ENCODE measurements at regions not wholly inside any gene's neighbourhood (a gene's known extent, or its start where the extent isn't known, plus 50 kb on each side); places are given as distances from the start of the nearest gene placed in this dataset.

DNA sequence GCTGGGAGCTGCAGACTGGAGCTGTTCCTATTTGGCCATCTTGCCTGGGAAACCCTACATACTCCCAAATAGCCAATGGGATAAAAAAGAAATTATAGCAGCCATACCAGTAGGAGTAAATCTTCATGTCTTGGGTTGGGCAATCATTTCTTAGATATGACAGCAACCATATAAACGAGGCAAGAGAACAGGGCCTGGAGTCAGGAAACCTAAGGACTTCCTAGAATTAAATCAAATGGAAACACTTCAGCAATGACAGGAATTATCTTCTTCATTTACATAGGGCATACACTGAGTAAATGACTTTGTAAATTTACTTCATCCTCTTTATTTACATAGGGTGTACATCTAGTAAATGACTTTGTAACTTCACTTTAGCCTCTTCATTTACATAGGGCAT, 286.6 kb upstream of the POGK start:
- FAIRE-seq (no peak), DNase-seq (ENCODE audit: low spot score) (no peak), ATAC-seq (no peak)
- no peak overlapping the region for H3K9ac ChIP-seq (ENCODE audit: insufficient read depth, low read depth, low read length)
- no peak overlapping the region for H3K4me3 ChIP-seq (replicated peaks in 1 of 3; ENCODE audit: insufficient read depth in 1 of 3, low read depth in 2 of 3, low read length in 3 of 3)
- intact Hi-C loops (cut with micrococcal nuclease; ENCODE audit: unreplicated experiment) (no loop called here), in situ Hi-C loops (cut with HindIII; ENCODE audit: extremely low pct_ligation_motif_present, low pct_unique_long_range_greater_than_20kb) (no loop called here)
- peaks cover 7% of the 10 kb centered on the region; the same call in 1 of the 2 replicates for H3K9me3 ChIP-seq (ENCODE audit: low read length)
- no peaks in the 10 kb centered on the region for H3K36me3 ChIP-seq (replicated peaks in 1 of 2; ENCODE audit: control insufficient read depth in 1 of 2, insufficient read depth in 2 of 2, low read length in 2 of 2)
- no peaks in the 10 kb centered on the region for H4K20me1 ChIP-seq (ENCODE audit: insufficient read depth, low read length)
- POLR2A ChIA-PET, result no interaction called here
- no peaks in the 10 kb centered on the region for H3K27me3 ChIP-seq (ENCODE audit: control insufficient read depth in 1 of 2, insufficient read depth in 2 of 2, low read length in 2 of 2)
- no TSS peak for BruUV-seq (replicated peaks)
- H3K4me1 ChIP-seq (ENCODE audit: insufficient read depth, low read length), result no peaks in the 10 kb centered on the region
- no peak overlapping the region for H3K4me2 ChIP-seq (ENCODE audit: low read depth, low read length)
- 0% methylated on average over 1 of the region's 1 CpG for WGBS (ENCODE audit: low lambda C conversion rate)
- CTCF ChIA-PET (ENCODE audit: low intra/inter-chr PET ratio, low total read pairs), result no interaction called here
- no peak overlapping the region for H2AFZ ChIP-seq (ENCODE audit: low read length)
- H3K27ac ChIP-seq (ENCODE audit: extremely low read length, insufficient read depth, low read length), result no peak overlapping the region
- TF ChIP-seq TEAD3 (CRISPR knock-in tag; optimal IDR thresholded peaks at IDR 0.05; ENCODE audit: borderline replicate concordance) (no peak), ZNF777 (CRISPR knock-in tag; IDR thresholded peaks at IDR 0.05) (no peak), ZNF557 (CRISPR knock-in tag; IDR thresholded peaks at IDR 0.05) (no peak), FOXA3 (CRISPR knock-in tag; IDR thresholded peaks at IDR 0.05) (no peak), LCORL (IDR thresholded peaks at IDR 0.05) (no peak), LCORL (CRISPR knock-in tag; IDR thresholded peaks at IDR 0.05) (no peak), RXRB (CRISPR knock-in tag; IDR thresholded peaks at IDR 0.05; ENCODE audit: borderline replicate concordance) (no peak), ZFP37 (CRISPR knock-in tag; IDR thresholded peaks at IDR 0.05; ENCODE audit: borderline replicate concordance) (no peak), SP4 (CRISPR knock-in tag; IDR thresholded peaks at IDR 0.05) (no peak), ARHGAP35 (CRISPR knock-in tag; IDR thresholded peaks at IDR 0.05; ENCODE audit: borderline replicate concordance) (no peak), JUND (CRISPR knock-in tag; IDR thresholded peaks at IDR 0.05) (no peak), HIVEP1 (CRISPR knock-in tag; IDR thresholded peaks at IDR 0.05) (no peak), ELF4 (CRISPR knock-in tag; IDR thresholded peaks at IDR 0.05; ENCODE audit: borderline replicate concordance) (no peak), NR2C2 (CRISPR knock-in tag; IDR thresholded peaks at IDR 0.05; ENCODE audit: borderline replicate concordance) (no peak)
- TF ChIP-seq, protein P1, sequence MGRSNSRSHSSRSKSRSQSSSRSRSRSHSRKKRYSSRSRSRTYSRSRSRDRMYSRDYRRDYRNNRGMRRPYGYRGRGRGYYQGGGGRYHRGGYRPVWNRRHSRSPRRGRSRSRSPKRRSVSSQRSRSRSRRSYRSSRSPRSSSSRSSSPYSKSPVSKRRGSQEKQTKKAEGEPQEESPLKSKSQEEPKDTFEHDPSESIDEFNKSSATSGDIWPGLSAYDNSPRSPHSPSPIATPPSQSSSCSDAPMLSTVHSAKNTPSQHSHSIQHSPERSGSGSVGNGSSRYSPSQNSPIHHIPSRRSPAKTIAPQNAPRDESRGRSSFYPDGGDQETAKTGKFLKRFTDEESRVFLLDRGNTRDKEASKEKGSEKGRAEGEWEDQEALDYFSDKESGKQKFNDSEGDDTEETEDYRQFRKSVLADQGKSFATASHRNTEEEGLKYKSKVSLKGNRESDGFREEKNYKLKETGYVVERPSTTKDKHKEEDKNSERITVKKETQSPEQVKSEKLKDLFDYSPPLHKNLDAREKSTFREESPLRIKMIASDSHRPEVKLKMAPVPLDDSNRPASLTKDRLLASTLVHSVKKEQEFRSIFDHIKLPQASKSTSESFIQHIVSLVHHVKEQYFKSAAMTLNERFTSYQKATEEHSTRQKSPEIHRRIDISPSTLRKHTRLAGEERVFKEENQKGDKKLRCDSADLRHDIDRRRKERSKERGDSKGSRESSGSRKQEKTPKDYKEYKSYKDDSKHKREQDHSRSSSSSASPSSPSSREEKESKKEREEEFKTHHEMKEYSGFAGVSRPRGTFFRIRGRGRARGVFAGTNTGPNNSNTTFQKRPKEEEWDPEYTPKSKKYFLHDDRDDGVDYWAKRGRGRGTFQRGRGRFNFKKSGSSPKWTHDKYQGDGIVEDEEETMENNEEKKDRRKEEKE (IDR thresholded peaks at IDR 0.05), result no peak
- no peaks in the 10 kb centered on the region for H3K79me2 ChIP-seq (ENCODE audit: insufficient read depth, low read length)

Measured in HepG2 (cell line).